GM18873 (cell line): ENCODE measurements at regions not wholly inside any gene's neighbourhood (a gene's known extent, or its start where the extent isn't known, plus 50 kb on each side); places are given as distances from the start of the nearest gene placed in this dataset.
"Not testable (repeated sequence)": the region's sequence is repeated elsewhere in the genome, so short reads cannot be mapped to it uniquely, and the experiment has no call there.

Source experiments
- ATAC-seq: cut with Tn5 transposase; IDR thresholded peaks from one replicate; pipeline ENCODE4 v1.9.1; 2021; ENCODE audit warnings: mild to moderate bottlenecking, moderate library complexity, moderate number of reproducible peaks; ENCODE audit not compliant: unreplicated experiment, low FRiP score

GRCh38 chr3:188021502-188022040, 132.4 kb upstream of the LPP start:
- no peak for ATAC-seq

- not testable (repeated sequence) for ATAC-seq
Measured at GRCh38 chr3:188022902-188023301, 131.1 kb upstream of the LPP start.

- ATAC-seq: no peak
Measured at GRCh38 chr3:188025555-188025954, 128.4 kb upstream of the LPP start.

GRCh38 chr3:188026191-188026968, 127.6 kb upstream of the LPP start:
- no peak for ATAC-seq

- no peak for ATAC-seq
Measured at GRCh38 chr3:188031121-188031520, 122.8 kb upstream of the LPP start.

- ATAC-seq: no peak
Measured at GRCh38 chr3:188034989-188035388, 119.0 kb upstream of the LPP start.

- ATAC-seq: no peak
Measured at GRCh38 chr3:188036375-188037194, 117.4 kb upstream of the LPP start.

- no peak for ATAC-seq
Measured at GRCh38 chr3:188037195-188037718, 116.7 kb upstream of the LPP start.

- ATAC-seq: no peak
Measured at GRCh38 chr3:188037965-188038581, 115.9 kb upstream of the LPP start.

- ATAC-seq: no peak
Measured at GRCh38 chr3:188041193-188041592, 112.8 kb upstream of the LPP start.

- ATAC-seq: no peak
Measured at GRCh38 chr3:188041895-188042294, 112.1 kb upstream of the LPP start.

- ATAC-seq: no peak
Measured at GRCh38 chr3:188042466-188042865, 111.5 kb upstream of the LPP start.

- ATAC-seq: no peak
Measured at GRCh38 chr3:188043891-188044290, 110.1 kb upstream of the LPP start.

GRCh38 chr3:188046561-188047211, 107.3 kb upstream of the LPP start:
- ATAC-seq: no peak

- no peak for ATAC-seq
Measured at GRCh38 chr3:188047536-188047935, 106.4 kb upstream of the LPP start.

GRCh38 chr3:188049606-188050530, 104.1 kb upstream of the LPP start:
- no peak for ATAC-seq

GRCh38 chr3:188051801-188052168, 102.2 kb upstream of the LPP start:
- ATAC-seq: no peak

- ATAC-seq: no peak
Measured at GRCh38 chr3:188052169-188053035, 101.6 kb upstream of the LPP start.

GRCh38 chr3:188053036-188053340, 101.0 kb upstream of the LPP start:
- ATAC-seq: no peak
